Parathyroid adenoma (tissue), 2 donors: ENCODE measurements at regions not wholly inside any gene's neighbourhood (a gene's known extent, or its start where the extent isn't known, plus 50 kb on each side); places are given as distances from the start of the nearest gene placed in this dataset.

Experiments
- H2AFZ ChIP-seq: fragments of 300-600 bp; sonication (generic); one replicate; pipeline ENCODE4 v1.7.0; 2017; ENCODE audit warnings: antibody characterized with exemption, mild to moderate bottlenecking
- H3K27ac ChIP-seq: fragments of 300-600 bp; sonication (generic); one replicate; pipeline ENCODE4 v1.7.0; 2017
- H3K27me3 ChIP-seq: fragments of 300-600 bp; sonication (generic); one replicate; pipeline ENCODE4 v1.7.0; 2017; ENCODE audit warnings: low read length; ENCODE audit not compliant: control insufficient read depth, insufficient read depth
- H3K36me3 ChIP-seq: fragments of 300-600 bp; sonication (generic); one replicate; pipeline ENCODE4 v1.7.0; 2017; ENCODE audit warnings: low read length; ENCODE audit not compliant: control insufficient read depth, insufficient read depth
- H3K4me1 ChIP-seq: fragments of 300-600 bp; sonication (generic); one replicate; pipeline ENCODE4 v1.7.0; 2017; ENCODE audit warnings: control low read depth
- H3K4me2 ChIP-seq: fragments of 300-600 bp; sonication (generic); one replicate; pipeline ENCODE4 v1.7.0; 2017; ENCODE audit warnings: low read length
- H3K4me3 ChIP-seq: fragments of 300-600 bp; sonication (generic); one replicate; pipeline ENCODE4 v1.7.0; 2017; ENCODE audit warnings: low read depth, low read length
- H3K79me2 ChIP-seq: fragments of 300-600 bp; sonication (generic); one replicate; pipeline ENCODE4 v1.7.0; 2017; ENCODE audit warnings: control low read depth
- H3K9ac ChIP-seq: fragments of 300-600 bp; sonication (generic); one replicate; pipeline ENCODE4 v1.7.0; 2017; ENCODE audit warnings: mild to moderate bottlenecking
- H3K9me3 ChIP-seq: fragments of 300-600 bp; sonication (generic); one replicate; pipeline ENCODE4 v1.7.0; 2017; ENCODE audit warnings: low read length; ENCODE audit not compliant: control insufficient read depth
- TF ChIP-seq, protein P1 (sequence below): fragments of 300-600 bp; sonication (generic); IDR thresholded peaks from one replicate; pipeline ENCODE4 v1.7.0; 2017; ENCODE audit warnings: antibody characterized with exemption, mild to moderate bottlenecking
- donor health status: primary hyperparathyroidism.

DNA sequence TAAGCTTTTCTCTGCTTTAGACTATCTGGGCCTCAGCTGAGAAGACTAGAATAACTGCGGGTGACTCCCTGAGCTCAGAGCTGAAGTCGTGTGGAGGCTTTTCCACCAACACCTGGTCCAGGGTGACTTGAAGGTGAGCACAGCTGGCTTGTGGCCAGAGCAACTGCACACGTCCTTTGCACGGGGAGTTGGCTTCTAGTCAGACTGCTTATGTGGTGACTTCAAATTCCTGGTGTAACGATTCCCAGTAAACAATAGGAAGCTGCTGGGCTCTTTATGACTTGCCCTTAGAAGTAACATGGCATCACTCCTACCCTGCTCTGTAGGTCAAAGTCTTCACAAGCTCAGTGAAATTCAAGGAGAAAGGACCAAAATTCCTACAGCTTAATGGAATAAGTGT lies 800.6 kb upstream of the CDH6 start:
- H3K36me3 ChIP-seq: no peaks in the 10 kb centered on the region
- TF ChIP-seq, protein P1, sequence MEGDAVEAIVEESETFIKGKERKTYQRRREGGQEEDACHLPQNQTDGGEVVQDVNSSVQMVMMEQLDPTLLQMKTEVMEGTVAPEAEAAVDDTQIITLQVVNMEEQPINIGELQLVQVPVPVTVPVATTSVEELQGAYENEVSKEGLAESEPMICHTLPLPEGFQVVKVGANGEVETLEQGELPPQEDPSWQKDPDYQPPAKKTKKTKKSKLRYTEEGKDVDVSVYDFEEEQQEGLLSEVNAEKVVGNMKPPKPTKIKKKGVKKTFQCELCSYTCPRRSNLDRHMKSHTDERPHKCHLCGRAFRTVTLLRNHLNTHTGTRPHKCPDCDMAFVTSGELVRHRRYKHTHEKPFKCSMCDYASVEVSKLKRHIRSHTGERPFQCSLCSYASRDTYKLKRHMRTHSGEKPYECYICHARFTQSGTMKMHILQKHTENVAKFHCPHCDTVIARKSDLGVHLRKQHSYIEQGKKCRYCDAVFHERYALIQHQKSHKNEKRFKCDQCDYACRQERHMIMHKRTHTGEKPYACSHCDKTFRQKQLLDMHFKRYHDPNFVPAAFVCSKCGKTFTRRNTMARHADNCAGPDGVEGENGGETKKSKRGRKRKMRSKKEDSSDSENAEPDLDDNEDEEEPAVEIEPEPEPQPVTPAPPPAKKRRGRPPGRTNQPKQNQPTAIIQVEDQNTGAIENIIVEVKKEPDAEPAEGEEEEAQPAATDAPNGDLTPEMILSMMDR: no peak
- no peaks in the 10 kb centered on the region for H3K4me1 ChIP-seq
- H3K4me2 ChIP-seq: no peak overlapping the region
- H3K9me3 ChIP-seq: no peaks in the 10 kb centered on the region
- H2AFZ ChIP-seq: no peak overlapping the region
- no peaks in the 10 kb centered on the region for H3K79me2 ChIP-seq
- H3K9ac ChIP-seq: no peak overlapping the region
- H3K4me3 ChIP-seq: no peak overlapping the region
- H3K27ac ChIP-seq: no peak overlapping the region
- no peaks in the 10 kb centered on the region for H3K27me3 ChIP-seq

DNA sequence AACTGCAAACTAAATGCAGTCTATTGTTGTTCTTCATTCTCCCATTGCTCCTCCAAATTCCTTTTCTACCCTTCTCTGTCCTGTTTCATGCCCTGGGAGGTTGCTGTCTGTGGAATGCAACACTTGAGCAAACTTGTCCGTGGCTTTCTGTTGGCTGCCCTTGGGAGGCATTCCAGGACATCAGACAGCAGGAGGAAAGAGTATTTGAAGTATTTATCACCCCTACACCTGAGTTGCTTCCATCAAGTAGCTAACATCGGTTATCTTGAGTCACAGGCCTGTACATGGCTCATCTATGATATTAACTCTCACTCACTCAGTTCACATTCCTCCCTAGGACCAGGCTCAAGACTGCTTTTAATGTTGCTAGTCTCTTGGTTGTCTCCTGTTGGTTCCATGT lies 803.4 kb upstream of the CDH6 start:
- Histone ChIP-seq H3K9me3 (no peaks in the 10 kb centered on the region), H3K27ac (no peak overlapping the region), H3K27me3 (no peaks in the 10 kb centered on the region), H3K36me3 (no peaks in the 10 kb centered on the region), H2AFZ (no peak overlapping the region), H3K4me3 (no peak overlapping the region), H3K4me1 (no peaks in the 10 kb centered on the region), H3K9ac (no peak overlapping the region), H3K4me2 (no peak overlapping the region), H3K79me2 (no peaks in the 10 kb centered on the region)
- TF ChIP-seq, protein P1: no peak

DNA sequence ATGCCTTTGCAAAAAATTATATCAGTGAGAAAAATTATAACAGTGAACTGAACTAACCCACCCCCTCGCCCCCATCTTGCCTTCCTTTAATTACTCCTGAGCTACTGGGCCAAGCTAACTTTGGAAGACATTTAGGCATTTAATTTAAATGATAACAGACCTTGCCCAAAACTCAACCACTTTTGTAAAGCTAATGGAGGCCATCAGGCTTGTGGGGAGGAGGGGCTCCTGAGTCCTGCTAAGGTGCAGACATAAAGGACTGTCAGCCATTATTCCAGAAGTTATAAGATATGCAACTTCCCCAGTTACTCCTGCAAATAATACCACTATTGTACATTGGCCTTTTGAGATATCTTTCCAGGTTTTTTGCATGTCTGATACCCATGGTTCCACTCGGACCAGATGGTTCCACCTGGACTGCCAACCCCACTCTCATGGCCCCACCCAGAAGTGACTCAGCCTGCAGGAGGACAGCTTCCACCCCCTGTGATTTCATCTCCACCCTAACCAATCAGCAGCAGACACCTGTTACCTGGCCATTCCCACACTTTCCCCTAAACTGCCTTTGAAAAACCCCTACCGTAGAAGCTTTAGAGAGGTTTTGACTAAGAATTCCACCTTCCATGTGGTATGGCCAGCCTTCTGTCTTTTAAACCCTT lies 805.4 kb upstream of the CDH6 start:
- H3K4me2 ChIP-seq: no peak overlapping the region
- no peak overlapping the region for H3K9ac ChIP-seq
- no peaks in the 10 kb centered on the region for H3K27me3 ChIP-seq
- no peaks in the 10 kb centered on the region for H3K9me3 ChIP-seq
- no peaks in the 10 kb centered on the region for H3K4me1 ChIP-seq
- H3K36me3 ChIP-seq: no peaks in the 10 kb centered on the region
- H3K27ac ChIP-seq: no peak overlapping the region
- TF ChIP-seq, protein P1: no peak
- H3K4me3 ChIP-seq: no peak overlapping the region
- H2AFZ ChIP-seq: no peak overlapping the region
- no peaks in the 10 kb centered on the region for H3K79me2 ChIP-seq

- Histone ChIP-seq H3K27me3 (no peaks in the 10 kb centered on the region), H3K4me1 (no peaks in the 10 kb centered on the region)
Observed at GRCh38 chr5:30385754-30386153, 807.7 kb upstream of the CDH6 start.

More at GRCh38 chr5:30385754-30386153, 807.7 kb upstream of the CDH6 start:
- no peaks in the 10 kb centered on the region for H3K9me3 ChIP-seq
- H3K36me3 ChIP-seq: no peaks in the 10 kb centered on the region
- H3K27ac ChIP-seq: no peak overlapping the region
- H3K4me2 ChIP-seq: no peak overlapping the region
- H3K4me3 ChIP-seq: no peak overlapping the region
- TF ChIP-seq, protein P1: no peak
- H3K9ac ChIP-seq: no peak overlapping the region
- H3K79me2 ChIP-seq: no peaks in the 10 kb centered on the region
- H2AFZ ChIP-seq: no peak overlapping the region
